ENCODE measurements at regions not wholly inside any gene's neighbourhood (a gene's known extent, or its start where the extent isn't known, plus 50 kb on each side); places are given as distances from the start of the nearest gene placed in this dataset.

DNA sequence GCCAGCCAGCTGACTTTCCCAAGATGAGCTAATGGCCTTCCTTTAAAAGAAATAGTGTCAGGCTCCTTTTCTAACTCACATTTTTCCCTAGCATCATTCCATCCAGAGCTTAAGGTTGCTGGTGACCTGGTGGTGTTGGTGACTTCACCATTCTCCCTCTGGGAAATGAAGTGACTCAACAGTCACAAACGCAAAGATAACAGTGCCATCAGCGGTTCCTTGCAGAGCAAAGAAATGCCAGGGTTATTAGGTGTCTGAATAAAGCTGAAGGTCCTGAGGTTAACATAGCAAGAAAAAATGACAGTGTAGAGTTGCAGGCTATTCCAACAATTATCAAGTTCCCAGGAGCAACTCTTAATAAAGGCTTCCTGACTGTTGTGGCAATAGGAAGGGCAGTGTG lies 111.8 kb upstream of the SLC44A1 start:
- no peak overlapping the region for H3K27ac ChIP-seq (ENCODE audit: low read length)
- no peaks in the 10 kb centered on the region for H3K36me3 ChIP-seq (ENCODE audit: control insufficient read depth in 1 of 2, insufficient read depth in 2 of 2, low read length in 2 of 2)
- no peak overlapping the region for H3K4me3 ChIP-seq (ENCODE audit: low read depth in 1 of 2, low read length in 2 of 2)
- no peaks in the 10 kb centered on the region for H3K4me1 ChIP-seq (ENCODE audit: control insufficient read depth in 1 of 2, insufficient read depth in 2 of 2, low read length in 2 of 2)
- no peaks in the 10 kb centered on the region for H3K9me3 ChIP-seq (ENCODE audit: control insufficient read depth in 1 of 2, low read length in 2 of 2)
- no peaks in the 10 kb centered on the region for H3K27me3 ChIP-seq (ENCODE audit: low read depth, low read length)

DNA sequence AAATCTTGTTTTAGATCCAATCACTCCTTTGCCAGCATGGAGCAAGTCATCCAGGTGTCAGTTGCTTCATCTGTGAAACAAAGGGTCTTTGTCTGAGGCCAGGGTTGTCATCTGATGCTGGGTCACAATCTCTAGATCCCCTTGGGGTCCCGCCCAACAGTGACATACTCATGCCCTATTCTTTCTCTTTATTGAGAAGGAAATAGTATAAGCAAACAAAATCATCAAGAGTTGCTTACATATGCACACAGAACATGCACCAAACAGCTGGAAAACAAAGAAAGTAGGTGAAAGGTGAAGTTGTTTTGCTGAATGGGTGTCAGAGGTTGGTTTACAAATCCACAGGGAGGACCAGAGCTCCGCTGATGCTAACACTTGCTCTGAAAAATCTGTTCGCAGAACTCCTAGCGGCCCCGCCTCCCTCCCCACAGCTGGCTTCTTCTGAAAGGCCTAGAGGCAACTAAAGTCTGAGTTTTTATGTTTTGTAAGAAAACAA lies 106.1 kb upstream of the SLC44A1 start:
- Histone ChIP-seq H3K36me3 (ENCODE audit: control insufficient read depth in 1 of 2, insufficient read depth in 2 of 2, low read length in 2 of 2) (no peaks in the 10 kb centered on the region), H3K27ac (ENCODE audit: low read length) (no peak overlapping the region), H3K4me1 (ENCODE audit: control insufficient read depth in 1 of 2, insufficient read depth in 2 of 2, low read length in 2 of 2) (peaks cover 4 to 9% of the 10 kb centered on the region in 2 donors), H3K4me3 (ENCODE audit: low read depth in 1 of 2, low read length in 2 of 2) (no peak overlapping the region), H3K9me3 (ENCODE audit: control insufficient read depth in 1 of 2, low read length in 2 of 2) (no peaks in the 10 kb centered on the region), H3K27me3 (ENCODE audit: low read depth, low read length) (no peaks in the 10 kb centered on the region)

DNA sequence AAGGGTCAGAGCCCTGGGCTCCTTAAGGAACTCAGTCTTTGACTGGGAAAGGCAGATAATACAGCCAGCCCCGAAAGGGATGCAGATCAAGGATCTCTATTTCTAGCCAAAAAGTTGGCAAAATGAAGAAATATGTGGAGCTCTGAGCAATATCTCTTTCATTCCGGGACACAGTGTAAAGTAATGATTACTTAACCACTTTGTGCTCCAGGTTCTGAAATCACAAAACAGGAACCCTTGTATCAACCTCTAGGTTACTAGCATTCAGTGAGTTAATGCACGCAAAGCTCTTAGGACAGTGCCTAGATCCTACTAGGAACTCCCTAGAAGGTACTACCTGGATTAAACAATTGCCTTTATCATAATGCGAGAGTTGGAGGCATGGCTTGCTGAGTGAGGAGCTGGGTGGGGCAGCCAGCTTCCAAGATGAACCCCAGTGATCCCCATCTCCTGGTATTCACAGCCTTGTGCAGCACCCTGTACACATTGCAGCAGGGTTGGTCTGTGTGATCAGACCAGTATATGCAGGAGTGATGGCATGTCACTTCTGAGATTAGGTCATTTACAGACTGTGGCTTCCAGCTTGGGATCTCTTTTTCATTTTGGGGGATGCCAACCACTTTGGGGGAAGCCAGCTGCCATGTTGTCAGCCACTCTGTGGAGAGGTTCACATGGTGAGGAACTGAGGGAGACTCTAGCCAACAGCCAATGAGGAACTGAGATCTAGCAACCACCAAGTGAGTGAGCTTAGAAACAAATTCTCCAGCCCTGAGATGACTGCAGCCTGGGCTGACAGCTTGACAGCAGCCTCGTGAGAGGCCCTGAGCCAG lies 103.1 kb upstream of the SLC44A1 start:
- Histone ChIP-seq H3K4me3 (ENCODE audit: low read depth in 1 of 2, low read length in 2 of 2) (no peak overlapping the region), H3K36me3 (ENCODE audit: control insufficient read depth in 1 of 2, insufficient read depth in 2 of 2, low read length in 2 of 2) (no peaks in the 10 kb centered on the region), H3K27ac (ENCODE audit: low read length) (no peak overlapping the region), H3K4me1 (ENCODE audit: control insufficient read depth in 1 of 2, insufficient read depth in 2 of 2, low read length in 2 of 2) (peaks cover 4 to 22% of the 10 kb centered on the region in 2 donors), H3K9me3 (ENCODE audit: control insufficient read depth in 1 of 2, low read length in 2 of 2) (no peaks in the 10 kb centered on the region), H3K27me3 (ENCODE audit: low read depth, low read length) (no peaks in the 10 kb centered on the region)

DNA sequence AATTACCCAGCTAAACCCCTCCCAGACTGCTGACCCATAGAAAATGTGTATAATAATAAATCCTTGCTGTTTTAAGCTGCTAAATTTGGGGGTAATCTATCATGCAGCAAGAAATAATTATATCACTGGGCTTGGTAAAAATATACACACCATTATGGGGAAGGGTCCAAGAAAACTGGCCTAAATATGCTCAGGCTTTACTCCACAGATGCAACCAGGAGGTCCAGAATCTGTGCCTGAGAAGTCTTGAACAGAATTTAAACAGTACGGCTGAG lies 102.5 kb upstream of the SLC44A1 start:
- no peaks in the 10 kb centered on the region for H3K9me3 ChIP-seq (ENCODE audit: control insufficient read depth in 1 of 2, low read length in 2 of 2)
- no peaks in the 10 kb centered on the region for H3K36me3 ChIP-seq (ENCODE audit: control insufficient read depth in 1 of 2, insufficient read depth in 2 of 2, low read length in 2 of 2)
- H3K27me3 ChIP-seq (ENCODE audit: low read depth, low read length): no peaks in the 10 kb centered on the region
- peaks cover 8 to 28% of the 10 kb centered on the region in 2 donors for H3K4me1 ChIP-seq (ENCODE audit: control insufficient read depth in 1 of 2, insufficient read depth in 2 of 2, low read length in 2 of 2)
- H3K4me3 ChIP-seq (ENCODE audit: low read depth in 1 of 2, low read length in 2 of 2): no peak overlapping the region
- H3K27ac ChIP-seq (ENCODE audit: low read length): no peak overlapping the region

- Histone ChIP-seq H3K9me3 (ENCODE audit: control insufficient read depth in 1 of 2, low read length in 2 of 2) (no peaks in the 10 kb centered on the region), H3K27ac (ENCODE audit: low read length) (no peak overlapping the region), H3K36me3 (ENCODE audit: control insufficient read depth in 1 of 2, insufficient read depth in 2 of 2, low read length in 2 of 2) (no peaks in the 10 kb centered on the region), H3K4me1 (ENCODE audit: control insufficient read depth in 1 of 2, insufficient read depth in 2 of 2, low read length in 2 of 2) (peaks cover 8 to 32% of the 10 kb centered on the region in 2 donors), H3K27me3 (ENCODE audit: low read depth, low read length) (no peaks in the 10 kb centered on the region), H3K4me3 (ENCODE audit: low read depth in 1 of 2, low read length in 2 of 2) (no peak overlapping the region)
Observed at GRCh38 chr9:105142406-105143135, 101.9 kb upstream of the SLC44A1 start.

DNA sequence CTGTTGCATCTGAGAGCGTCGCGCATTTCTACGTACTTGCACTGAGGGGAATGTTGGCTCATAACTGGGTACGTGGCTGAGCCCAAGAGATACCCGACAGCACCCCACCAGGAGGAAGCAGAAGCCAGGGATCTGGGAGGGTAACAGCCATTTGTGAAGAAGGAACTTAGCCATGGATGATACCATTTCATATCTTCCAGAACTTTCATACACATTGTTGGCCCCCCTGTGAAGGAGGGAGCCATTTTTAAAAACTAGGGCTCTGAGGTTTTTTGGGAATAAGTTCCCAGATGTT lies 101.4 kb upstream of the SLC44A1 start:
- Histone ChIP-seq H3K36me3 (ENCODE audit: control insufficient read depth in 1 of 2, insufficient read depth in 2 of 2, low read length in 2 of 2) (no peaks in the 10 kb centered on the region), H3K4me1 (ENCODE audit: control insufficient read depth in 1 of 2, insufficient read depth in 2 of 2, low read length in 2 of 2) (peaks cover 8 to 32% of the 10 kb centered on the region in 2 donors), H3K9me3 (ENCODE audit: control insufficient read depth in 1 of 2, low read length in 2 of 2) (no peaks in the 10 kb centered on the region), H3K27ac (ENCODE audit: low read length) (no peak overlapping the region), H3K27me3 (ENCODE audit: low read depth, low read length) (no peaks in the 10 kb centered on the region), H3K4me3 (ENCODE audit: low read depth in 1 of 2, low read length in 2 of 2) (no peak overlapping the region)

GRCh38 chr9:105144076-105144475 lies 100.4 kb upstream of the SLC44A1 start:
- no peak overlapping the region for H3K4me3 ChIP-seq (ENCODE audit: low read depth in 1 of 2, low read length in 2 of 2)
- H3K36me3 ChIP-seq (ENCODE audit: control insufficient read depth in 1 of 2, insufficient read depth in 2 of 2, low read length in 2 of 2): no peaks in the 10 kb centered on the region
- peaks cover 4 to 32% of the 10 kb centered on the region in 2 donors for H3K4me1 ChIP-seq (ENCODE audit: control insufficient read depth in 1 of 2, insufficient read depth in 2 of 2, low read length in 2 of 2)
- no peaks in the 10 kb centered on the region for H3K9me3 ChIP-seq (ENCODE audit: control insufficient read depth in 1 of 2, low read length in 2 of 2)
- H3K27ac ChIP-seq (ENCODE audit: low read length): no peak overlapping the region
- no peaks in the 10 kb centered on the region for H3K27me3 ChIP-seq (ENCODE audit: low read depth, low read length)

DNA sequence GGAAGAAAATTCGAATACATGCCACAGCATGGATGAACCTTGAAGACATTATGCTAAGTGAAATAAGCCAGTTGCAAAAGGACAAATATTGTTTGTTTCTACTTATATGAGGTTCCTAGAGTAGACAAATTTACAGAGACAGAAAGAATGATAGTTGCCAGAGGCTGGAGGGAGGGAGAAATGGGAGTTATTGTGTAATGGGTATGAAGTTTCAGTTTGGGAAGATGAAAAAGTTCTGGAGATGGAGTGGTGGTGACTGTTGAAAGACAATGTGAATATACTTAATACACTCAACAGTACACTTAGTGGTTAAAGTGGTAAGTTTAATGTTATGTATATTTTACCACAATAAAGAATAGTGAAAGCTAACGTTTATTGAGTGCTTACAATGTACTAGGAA lies 99.6 kb upstream of the SLC44A1 start:
- Histone ChIP-seq H3K4me3 (ENCODE audit: low read depth in 1 of 2, low read length in 2 of 2) (no peak overlapping the region), H3K27me3 (ENCODE audit: low read depth, low read length) (no peaks in the 10 kb centered on the region), H3K27ac (ENCODE audit: low read length) (no peak overlapping the region), H3K9me3 (ENCODE audit: control insufficient read depth in 1 of 2, low read length in 2 of 2) (no peaks in the 10 kb centered on the region), H3K4me1 (ENCODE audit: control insufficient read depth in 1 of 2, insufficient read depth in 2 of 2, low read length in 2 of 2) (peaks cover 4 to 32% of the 10 kb centered on the region in 2 donors), H3K36me3 (ENCODE audit: control insufficient read depth in 1 of 2, insufficient read depth in 2 of 2, low read length in 2 of 2) (no peaks in the 10 kb centered on the region)

- H3K27ac ChIP-seq (ENCODE audit: low read length): no peak overlapping the region
- peaks cover 4 to 26% of the 10 kb centered on the region in 2 donors for H3K4me1 ChIP-seq (ENCODE audit: control insufficient read depth in 1 of 2, insufficient read depth in 2 of 2, low read length in 2 of 2)
- no peaks in the 10 kb centered on the region for H3K9me3 ChIP-seq (ENCODE audit: control insufficient read depth in 1 of 2, low read length in 2 of 2)
- no peaks in the 10 kb centered on the region for H3K36me3 ChIP-seq (ENCODE audit: control insufficient read depth in 1 of 2, insufficient read depth in 2 of 2, low read length in 2 of 2)
- H3K27me3 ChIP-seq (ENCODE audit: low read depth, low read length): no peaks in the 10 kb centered on the region
- no peak overlapping the region for H3K4me3 ChIP-seq (ENCODE audit: low read depth in 1 of 2, low read length in 2 of 2)
Observed at GRCh38 chr9:105146677-105147076, 97.8 kb upstream of the SLC44A1 start.

DNA sequence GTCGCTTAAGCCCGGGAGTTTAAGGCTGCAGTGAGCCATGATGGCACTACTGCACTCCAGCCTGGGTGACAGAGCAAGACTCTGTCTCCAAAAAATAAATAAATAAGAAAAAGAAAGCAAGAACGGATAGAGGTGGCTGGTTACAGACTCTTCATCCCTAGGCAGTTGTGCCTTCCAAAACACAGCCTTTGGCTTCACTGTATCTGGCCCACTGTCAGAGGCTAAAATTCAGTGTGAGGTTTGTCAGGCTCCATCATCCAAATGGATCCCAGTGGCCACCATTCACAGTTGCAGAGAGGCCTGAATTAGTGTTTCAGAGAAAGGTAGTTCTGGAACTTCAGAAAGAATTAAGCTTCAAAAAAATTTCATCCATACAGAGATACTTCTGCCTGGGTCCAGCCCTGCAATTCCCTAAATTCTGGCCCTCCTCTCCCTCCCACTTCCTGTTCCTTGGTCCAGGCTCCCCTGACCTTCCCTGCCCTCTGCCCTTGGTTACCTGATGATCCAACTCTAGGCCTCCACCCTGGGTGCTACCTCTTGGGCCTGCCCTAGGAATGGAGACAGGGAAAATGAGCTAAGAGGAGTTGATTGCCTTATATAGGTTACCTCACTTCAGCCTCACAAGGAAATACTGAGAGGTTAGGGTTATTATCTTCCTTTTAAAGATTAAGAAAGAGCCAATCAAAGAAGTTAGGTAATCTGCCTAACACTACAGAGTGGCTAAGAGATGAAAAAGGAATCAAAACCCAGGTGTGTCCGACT lies 97.2 kb upstream of the SLC44A1 start:
- no peaks in the 10 kb centered on the region for H3K9me3 ChIP-seq (ENCODE audit: control insufficient read depth in 1 of 2, low read length in 2 of 2)
- no peaks in the 10 kb centered on the region for H3K36me3 ChIP-seq (ENCODE audit: control insufficient read depth in 1 of 2, insufficient read depth in 2 of 2, low read length in 2 of 2)
- no peaks in the 10 kb centered on the region for H3K27me3 ChIP-seq (ENCODE audit: low read depth, low read length)
- H3K27ac ChIP-seq (ENCODE audit: low read length): no peak overlapping the region
- peaks cover 4 to 23% of the 10 kb centered on the region in 2 donors for H3K4me1 ChIP-seq (ENCODE audit: control insufficient read depth in 1 of 2, insufficient read depth in 2 of 2, low read length in 2 of 2)
- H3K4me3 ChIP-seq (ENCODE audit: low read depth in 1 of 2, low read length in 2 of 2): no peak overlapping the region

GRCh38 chr9:105148328-105149006 lies 96.0 kb upstream of the SLC44A1 start:
- Histone ChIP-seq H3K36me3 (ENCODE audit: control insufficient read depth in 1 of 2, insufficient read depth in 2 of 2, low read length in 2 of 2) (no peaks in the 10 kb centered on the region), H3K4me3 (ENCODE audit: low read depth in 1 of 2, low read length in 2 of 2) (no peak overlapping the region), H3K27me3 (ENCODE audit: low read depth, low read length) (no peaks in the 10 kb centered on the region), H3K9me3 (ENCODE audit: control insufficient read depth in 1 of 2, low read length in 2 of 2) (no peaks in the 10 kb centered on the region), H3K4me1 (ENCODE audit: control insufficient read depth in 1 of 2, insufficient read depth in 2 of 2, low read length in 2 of 2) (peaks cover 4 to 23% of the 10 kb centered on the region in 2 donors), H3K27ac (ENCODE audit: low read length) (no peak overlapping the region)

Data from muscle layer of duodenum (tissue), 2 donors.